Tibial nerve (tissue), 4 donors: ENCODE measurements at regions not wholly inside any gene's neighbourhood (a gene's known extent, or its start where the extent isn't known, plus 50 kb on each side); places are given as distances from the start of the nearest gene placed in this dataset.

ENCODE experiments used
- DNase-seq, 2 donors: peaks; one replicate each; pipeline ENCODE4 v3.0.0-alpha.2; 2019; ENCODE audit warnings: low spot score in 2 of 2
- H3K27ac ChIP-seq, 4 donors: fragments of 200-600 bp; sonication (generic) in 3 of 4; one replicate each; pipeline ENCODE4 v1.5.1; 2017 to 2019; ENCODE audit warnings: mild to moderate bottlenecking in 1 of 4
- H3K27me3 ChIP-seq, 2 donors: fragments of 200-600 bp; sonication (generic) in 1 of 2; one replicate each; pipeline versions ENCODE4 v1.5.1 to v1.6.0; 2017 to 2019
- H3K36me3 ChIP-seq, 3 donors: fragments of 200-600 bp; sonication (generic); one replicate each; pipeline ENCODE4 v1.5.1; 2018 to 2019
- H3K4me1 ChIP-seq, 4 donors: fragments of 200-600 bp; sonication (generic) in 3 of 4; one replicate each; pipeline ENCODE4 v1.5.1; 2017 to 2019
- H3K4me3 ChIP-seq, 4 donors: fragments of 200-600 bp; sonication (generic) in 3 of 4; one replicate each; pipeline ENCODE4 v1.5.1; 2017 to 2019; ENCODE audit warnings: mild to moderate bottlenecking in 1 of 4, moderate library complexity in 1 of 4
- H3K9me3 ChIP-seq, 4 donors: fragments of 200-600 bp; sonication (generic) in 3 of 4; one replicate each; pipeline ENCODE4 v1.5.1; 2017 to 2019
- EP300 ChIP-seq, 2 donors: sonication (generic); formaldehyde crosslinking; IDR thresholded peaks; one replicate each; pipeline ENCODE4 v1.6.1; 2017; ENCODE audit warnings: antibody characterized with exemption in 2 of 2, mild to moderate bottlenecking in 1 of 2
- POLR2A ChIP-seq, 2 donors: fragments of 450-650 bp; IDR thresholded peaks; one replicate each; pipeline ENCODE4 v1.6.1; 2017; ENCODE audit warnings: antibody characterized with exemption in 2 of 2, mild to moderate bottlenecking in 2 of 2, moderate library complexity in 2 of 2
- WGBS, 2 donors: methylation state at CpG; one replicate each; pipeline ENCODE4 v1.1.5; 2018; 5-methylcytosine and 5-hydroxymethylcytosine counted together
- TF ChIP-seq, protein P1 (sequence below), 5 experiments: fragments of 200-600 bp in 3 of 5; fragments of 450-650 bp in 2 of 5; sonication (generic) in 3 of 5; IDR thresholded peaks; one replicate each; pipeline ENCODE4 v1.5.1; 2016 to 2019; ENCODE audit warnings: antibody characterized with exemption in 5 of 5, mild to moderate bottlenecking in 3 of 5, moderate library complexity in 2 of 5

DNA sequence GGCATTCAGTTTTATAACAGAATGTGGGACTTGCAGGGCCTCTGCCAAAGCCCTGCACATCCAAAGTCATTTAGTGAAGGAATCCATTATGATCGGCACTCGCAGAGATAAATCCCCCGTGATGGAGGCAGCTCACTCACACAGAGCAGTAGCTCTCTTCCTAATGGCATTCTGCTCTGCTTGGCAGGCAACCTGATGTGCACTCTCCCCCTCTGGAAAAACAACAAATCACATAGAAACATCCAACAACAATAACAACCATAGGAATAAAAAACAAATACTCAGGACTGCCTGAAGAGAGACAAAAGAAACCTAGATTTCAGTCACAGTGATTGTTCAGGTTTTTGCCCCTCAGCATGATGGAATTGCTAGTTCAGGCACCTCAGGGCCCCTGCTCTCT is 59.7 kb downstream of the NAA11 start:
- Histone ChIP-seq H3K27ac (no peak overlapping the region), H3K4me3 (no peak overlapping the region), H3K9me3 (no peaks in the 10 kb centered on the region), H3K36me3 (no peaks in the 10 kb centered on the region), H3K4me1 (no peaks in the 10 kb centered on the region), H3K27me3 (no peaks in the 10 kb centered on the region)
- DNase-seq, result no peak
- WGBS, 2 donors, result 42 to 77% methylated on average over 3 of the region's 3 CpGs
- TF ChIP-seq, protein P1, sequence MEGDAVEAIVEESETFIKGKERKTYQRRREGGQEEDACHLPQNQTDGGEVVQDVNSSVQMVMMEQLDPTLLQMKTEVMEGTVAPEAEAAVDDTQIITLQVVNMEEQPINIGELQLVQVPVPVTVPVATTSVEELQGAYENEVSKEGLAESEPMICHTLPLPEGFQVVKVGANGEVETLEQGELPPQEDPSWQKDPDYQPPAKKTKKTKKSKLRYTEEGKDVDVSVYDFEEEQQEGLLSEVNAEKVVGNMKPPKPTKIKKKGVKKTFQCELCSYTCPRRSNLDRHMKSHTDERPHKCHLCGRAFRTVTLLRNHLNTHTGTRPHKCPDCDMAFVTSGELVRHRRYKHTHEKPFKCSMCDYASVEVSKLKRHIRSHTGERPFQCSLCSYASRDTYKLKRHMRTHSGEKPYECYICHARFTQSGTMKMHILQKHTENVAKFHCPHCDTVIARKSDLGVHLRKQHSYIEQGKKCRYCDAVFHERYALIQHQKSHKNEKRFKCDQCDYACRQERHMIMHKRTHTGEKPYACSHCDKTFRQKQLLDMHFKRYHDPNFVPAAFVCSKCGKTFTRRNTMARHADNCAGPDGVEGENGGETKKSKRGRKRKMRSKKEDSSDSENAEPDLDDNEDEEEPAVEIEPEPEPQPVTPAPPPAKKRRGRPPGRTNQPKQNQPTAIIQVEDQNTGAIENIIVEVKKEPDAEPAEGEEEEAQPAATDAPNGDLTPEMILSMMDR (IDR thresholded peaks at IDR 0.05), result no peak
- TF ChIP-seq EP300 (IDR thresholded peaks at IDR 0.05) (no peak), POLR2A (IDR thresholded peaks at IDR 0.05) (no peak)

DNA sequence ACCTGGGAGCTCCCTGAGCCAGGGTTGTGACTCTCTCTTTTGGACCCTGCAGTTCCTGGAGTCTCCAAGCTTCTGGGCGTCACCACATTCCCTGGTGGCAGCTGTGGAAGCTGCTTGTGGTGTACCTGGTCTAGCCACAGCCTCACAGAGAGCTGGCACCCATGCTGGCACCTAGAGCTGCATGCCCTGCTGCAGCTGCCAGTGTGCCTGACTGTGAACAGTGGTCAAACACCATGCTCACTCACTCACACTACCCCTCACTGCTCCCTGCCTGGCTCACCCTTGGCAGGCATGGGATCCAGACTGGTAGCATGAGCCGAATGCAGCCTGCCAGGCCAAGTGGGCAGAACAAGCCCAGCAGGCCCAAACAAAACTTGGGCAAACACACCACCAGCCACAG is 66.6 kb downstream of the NAA11 start:
- Histone ChIP-seq H3K36me3 (peaks cover 0 to 9% (median 0%) of the 10 kb centered on the region in 3 donors), H3K9me3 (no peaks in the 10 kb centered on the region), H3K27ac (no peak overlapping the region), H3K4me1 (no peaks in the 10 kb centered on the region), H3K27me3 (no peaks in the 10 kb centered on the region), H3K4me3 (no peak overlapping the region)
- DNase-seq, result no peak
- no peak for TF ChIP-seq POLR2A (IDR thresholded peaks at IDR 0.05)
- WGBS, 2 donors, result 100% methylated on average over 2 of the region's 2 CpGs

DNA sequence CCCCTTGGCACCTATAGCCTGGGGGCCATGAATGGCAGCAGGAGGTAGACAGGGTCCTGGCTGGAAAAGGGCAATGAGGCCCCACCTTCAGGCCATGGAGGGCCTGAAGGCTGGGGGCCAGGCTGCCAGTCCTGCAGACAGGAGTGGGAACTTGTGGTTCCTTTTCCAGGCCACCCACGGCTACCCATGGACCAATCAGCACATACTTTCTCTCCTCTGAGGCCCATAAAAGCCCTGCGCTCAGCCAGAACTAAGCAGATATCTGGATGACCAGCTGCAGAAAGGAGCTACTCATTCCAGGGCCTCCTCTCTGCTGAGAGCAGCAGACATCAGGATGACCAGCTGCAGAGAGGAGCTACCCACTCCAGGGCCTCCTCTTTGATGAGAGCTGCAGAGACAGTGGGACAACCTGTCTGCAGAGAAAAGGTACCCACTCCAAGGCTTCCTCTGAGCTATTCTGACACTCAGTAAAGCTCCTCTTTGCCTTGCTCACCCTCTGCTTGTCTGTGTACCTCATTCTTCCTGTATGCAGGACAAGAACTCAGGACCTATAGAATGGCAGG is 67.2 kb downstream of the NAA11 start:
- peaks cover 0 to 9% (median 0%) of the 10 kb centered on the region in 3 donors for H3K36me3 ChIP-seq
- H3K27me3 ChIP-seq, result no peaks in the 10 kb centered on the region
- 93 to 100% methylated on average over 1 to 2 of the region's 2 CpGs for whole genome bisulfite sequencing, 2 donors
- H3K4me3 ChIP-seq, result no peak overlapping the region
- no peak overlapping the region for H3K27ac ChIP-seq
- H3K4me1 ChIP-seq, result no peaks in the 10 kb centered on the region
- no peaks in the 10 kb centered on the region for H3K9me3 ChIP-seq
- no peak for TF ChIP-seq POLR2A (IDR thresholded peaks at IDR 0.05)
- TF ChIP-seq, protein P1 (IDR thresholded peaks at IDR 0.05), result no peak
- no peak for TF ChIP-seq EP300 (IDR thresholded peaks at IDR 0.05)
- no peak for DNase-seq

DNA sequence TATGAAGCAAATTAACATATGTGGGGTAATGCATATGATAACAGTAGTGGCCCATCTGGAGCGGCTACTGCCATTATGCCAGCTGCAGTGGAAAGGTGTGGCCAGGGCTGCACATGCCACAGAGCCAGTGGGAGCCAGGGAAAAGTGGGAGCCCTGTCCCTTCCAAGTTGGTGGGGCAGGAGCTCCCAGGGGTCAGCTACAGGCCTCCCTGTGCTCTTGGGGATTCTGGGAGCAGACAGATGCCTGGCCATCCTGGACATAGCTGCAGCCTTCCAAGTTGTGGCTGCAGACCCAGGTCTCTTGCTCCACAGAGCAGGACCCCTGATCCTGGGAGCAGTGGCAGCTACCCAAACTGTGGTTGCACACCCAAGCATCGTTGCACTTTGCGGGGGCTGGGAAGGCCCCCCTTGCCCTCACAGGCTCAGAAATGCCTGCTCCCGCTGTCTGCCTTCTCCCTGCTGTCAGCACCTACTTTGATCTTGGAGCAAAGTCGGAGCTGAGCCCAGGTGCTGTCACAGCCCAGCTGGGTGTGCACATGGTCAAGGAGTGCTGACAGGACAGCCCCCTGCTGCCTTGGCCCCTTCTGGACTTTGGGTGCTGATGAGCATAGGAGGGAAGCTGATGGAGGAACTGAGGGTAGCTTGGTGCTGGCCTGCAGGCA is 67.8 kb downstream of the NAA11 start:
- no peak overlapping the region for H3K27ac ChIP-seq
- peaks cover 0 to 9% (median 0%) of the 10 kb centered on the region in 3 donors for H3K36me3 ChIP-seq
- 95 to 96% methylated on average over 5 of the region's 5 CpGs for WGBS, 2 donors
- no peak for DNase-seq
- H3K4me1 ChIP-seq, result no peaks in the 10 kb centered on the region
- H3K27me3 ChIP-seq, result no peaks in the 10 kb centered on the region
- TF ChIP-seq, protein P1 (IDR thresholded peaks at IDR 0.05), result no peak
- TF ChIP-seq POLR2A (IDR thresholded peaks at IDR 0.05) (no peak), EP300 (IDR thresholded peaks at IDR 0.05) (no peak)
- no peaks in the 10 kb centered on the region for H3K9me3 ChIP-seq
- H3K4me3 ChIP-seq, result no peak overlapping the region

DNA sequence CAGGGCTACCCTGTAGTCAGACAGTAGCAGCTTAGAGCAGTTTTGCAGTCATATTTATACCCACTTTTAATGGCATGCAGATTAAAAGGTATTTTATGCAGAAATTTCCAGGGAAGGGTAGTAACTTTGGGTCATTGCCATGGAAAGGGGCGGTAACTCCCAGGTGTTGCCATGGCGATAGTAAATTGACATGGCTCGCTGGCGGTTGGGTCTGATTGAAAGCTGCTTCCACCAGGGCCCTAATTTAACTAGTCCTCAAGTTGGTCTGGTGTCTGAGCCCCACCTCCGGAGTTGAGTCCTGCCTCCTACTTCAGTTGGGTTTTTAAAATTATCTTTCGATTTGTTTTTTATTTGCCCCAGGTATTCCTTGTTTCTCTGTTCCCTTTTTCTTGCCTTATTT is 70.1 kb downstream of the NAA11 start:
- 69 to 78% methylated on average over 6 of the region's 6 CpGs for WGBS, 2 donors
- TF ChIP-seq, protein P1 (IDR thresholded peaks at IDR 0.05), result no peak
- TF ChIP-seq EP300 (IDR thresholded peaks at IDR 0.05), result no peak
- TF ChIP-seq POLR2A (IDR thresholded peaks at IDR 0.05), result no peak
- Histone ChIP-seq H3K4me3 (no peak overlapping the region), H3K27ac (no peak overlapping the region), H3K36me3 (peaks cover 0 to 9% (median 0%) of the 10 kb centered on the region in 3 donors), H3K4me1 (no peaks in the 10 kb centered on the region), H3K9me3 (no peaks in the 10 kb centered on the region), H3K27me3 (no peaks in the 10 kb centered on the region)
- DNase-seq, result no peak
